GM10266 (cell line): ENCODE measurements at regions not wholly inside any gene's neighbourhood (a gene's known extent, or its start where the extent isn't known, plus 50 kb on each side); places are given as distances from the start of the nearest gene placed in this dataset.
"Not testable (repeated sequence)": the region's sequence is repeated elsewhere in the genome, so short reads cannot be mapped to it uniquely, and the experiment has no call there.

Experiments
- DNase-seq: peaks from one replicate; pipeline ENCODE4 v3.0.0; 2012; ENCODE audit errors: extremely low spot score
- TF ChIP-seq, protein P1 (sequence below): IDR thresholded peaks from 2 replicates; pipeline ENCODE4 v1.5.1; 2012; ENCODE audit warnings: mild to moderate bottlenecking, low read depth; ENCODE audit not compliant: control insufficient read depth, insufficient read depth; ENCODE audit errors: missing control alignments

DNA sequence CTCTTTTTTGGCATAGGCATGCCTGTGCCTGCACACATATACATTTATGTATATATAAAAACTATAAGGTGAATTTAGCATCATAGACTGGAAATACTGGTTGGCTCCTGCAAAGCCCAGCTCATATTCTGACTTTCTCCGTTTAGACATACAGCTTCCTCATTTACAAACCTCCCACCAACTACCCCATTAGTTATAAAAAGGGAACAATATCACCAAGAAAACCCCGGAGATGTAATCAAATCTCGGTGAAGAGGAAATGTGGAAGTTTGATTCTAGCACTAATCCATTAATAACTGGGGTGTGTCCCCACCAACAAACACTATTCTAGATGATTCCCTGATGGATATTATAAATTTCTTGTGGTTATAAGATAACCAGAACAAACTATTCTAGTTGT lies 517.7 kb upstream of the TBL1XR1 start:
- TF ChIP-seq, protein P1, sequence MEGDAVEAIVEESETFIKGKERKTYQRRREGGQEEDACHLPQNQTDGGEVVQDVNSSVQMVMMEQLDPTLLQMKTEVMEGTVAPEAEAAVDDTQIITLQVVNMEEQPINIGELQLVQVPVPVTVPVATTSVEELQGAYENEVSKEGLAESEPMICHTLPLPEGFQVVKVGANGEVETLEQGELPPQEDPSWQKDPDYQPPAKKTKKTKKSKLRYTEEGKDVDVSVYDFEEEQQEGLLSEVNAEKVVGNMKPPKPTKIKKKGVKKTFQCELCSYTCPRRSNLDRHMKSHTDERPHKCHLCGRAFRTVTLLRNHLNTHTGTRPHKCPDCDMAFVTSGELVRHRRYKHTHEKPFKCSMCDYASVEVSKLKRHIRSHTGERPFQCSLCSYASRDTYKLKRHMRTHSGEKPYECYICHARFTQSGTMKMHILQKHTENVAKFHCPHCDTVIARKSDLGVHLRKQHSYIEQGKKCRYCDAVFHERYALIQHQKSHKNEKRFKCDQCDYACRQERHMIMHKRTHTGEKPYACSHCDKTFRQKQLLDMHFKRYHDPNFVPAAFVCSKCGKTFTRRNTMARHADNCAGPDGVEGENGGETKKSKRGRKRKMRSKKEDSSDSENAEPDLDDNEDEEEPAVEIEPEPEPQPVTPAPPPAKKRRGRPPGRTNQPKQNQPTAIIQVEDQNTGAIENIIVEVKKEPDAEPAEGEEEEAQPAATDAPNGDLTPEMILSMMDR, result no peak
- DNase-seq, result no peak

DNA sequence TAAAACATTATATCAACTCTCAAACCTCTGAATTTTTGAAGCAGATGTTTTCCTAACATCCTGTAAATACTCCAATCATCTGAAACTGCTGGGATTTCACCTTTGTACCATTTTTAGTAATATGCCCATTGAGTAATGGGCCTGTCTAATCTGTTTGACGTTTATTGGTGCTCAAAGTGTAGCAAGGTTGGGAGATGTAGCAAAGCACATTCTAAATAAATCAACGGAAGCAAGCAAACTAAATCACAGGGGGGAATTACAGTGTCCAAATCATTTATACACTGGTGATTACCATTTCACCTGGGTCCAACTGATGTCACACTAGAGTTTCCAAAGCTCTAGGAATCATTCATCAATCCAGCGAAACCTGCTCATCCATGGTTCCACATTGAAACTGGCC lies 518.7 kb upstream of the TBL1XR1 start:
- no peak for DNase-seq
- TF ChIP-seq, protein P1, result no peak

DNA sequence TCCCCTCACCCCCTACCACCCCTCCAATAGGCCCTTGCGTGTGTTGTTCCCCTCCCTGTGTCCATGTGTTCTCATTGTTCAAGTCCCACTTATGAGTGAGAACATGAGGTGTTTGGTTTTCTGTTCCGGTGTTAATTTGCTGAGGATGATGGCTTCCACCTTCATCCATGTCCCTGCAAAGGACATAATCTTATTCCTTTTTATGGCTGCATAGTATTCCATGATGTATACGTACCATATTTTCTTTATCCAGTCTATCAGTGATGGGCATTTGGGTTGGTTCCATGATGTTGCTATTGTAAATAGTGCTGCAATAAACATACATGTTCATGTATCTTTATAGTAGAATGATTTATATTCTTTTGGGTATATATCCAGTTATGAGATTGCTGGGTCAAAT lies 523.6 kb upstream of the TBL1XR1 start:
- DNase-seq, result not testable (repeated sequence)

DNA sequence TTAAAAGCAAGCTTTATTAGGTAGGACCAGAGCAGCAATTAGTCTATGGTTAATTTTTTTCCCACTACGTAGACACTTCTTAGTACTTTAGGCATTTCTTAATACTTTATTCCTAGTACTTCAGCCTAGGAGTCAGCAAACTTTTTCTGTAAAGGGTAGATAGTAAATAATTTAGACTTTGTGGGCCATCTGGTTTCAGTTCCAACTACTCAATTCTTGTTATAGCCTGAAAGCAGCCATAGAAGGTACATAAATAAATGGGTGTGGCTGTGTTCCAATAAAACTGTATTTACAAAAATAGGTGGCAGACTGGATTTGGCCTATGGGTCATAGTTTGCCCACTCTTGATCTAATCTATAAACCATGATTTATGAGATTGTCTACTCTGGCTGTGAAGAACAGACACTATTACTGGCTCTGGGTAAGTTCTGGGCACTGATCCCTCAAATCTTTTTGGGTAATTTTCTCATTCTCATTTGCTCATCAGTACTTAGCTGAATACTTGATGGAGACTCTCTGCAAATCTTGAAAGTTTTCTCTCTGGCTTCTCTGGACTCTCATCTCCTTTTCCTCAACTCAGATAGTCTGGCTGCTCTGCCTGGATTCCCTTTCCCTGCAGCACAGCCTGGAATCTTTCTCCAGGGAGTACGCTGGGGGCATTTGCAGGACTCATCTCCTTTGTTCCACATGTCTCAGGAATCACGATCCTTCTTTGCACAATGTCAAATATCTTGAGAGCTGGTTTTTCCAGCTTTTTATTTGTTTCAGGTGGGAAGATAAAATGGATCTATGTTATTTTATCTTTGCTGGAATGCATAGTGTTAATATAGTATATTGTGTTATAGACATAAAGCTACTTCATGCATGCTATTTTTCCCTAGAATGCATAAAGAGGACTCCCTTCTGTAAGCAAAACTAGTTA lies 524.8 kb upstream of the TBL1XR1 start:
- DNase-seq, result no peak
- TF ChIP-seq, protein P1, result no peak

DNA sequence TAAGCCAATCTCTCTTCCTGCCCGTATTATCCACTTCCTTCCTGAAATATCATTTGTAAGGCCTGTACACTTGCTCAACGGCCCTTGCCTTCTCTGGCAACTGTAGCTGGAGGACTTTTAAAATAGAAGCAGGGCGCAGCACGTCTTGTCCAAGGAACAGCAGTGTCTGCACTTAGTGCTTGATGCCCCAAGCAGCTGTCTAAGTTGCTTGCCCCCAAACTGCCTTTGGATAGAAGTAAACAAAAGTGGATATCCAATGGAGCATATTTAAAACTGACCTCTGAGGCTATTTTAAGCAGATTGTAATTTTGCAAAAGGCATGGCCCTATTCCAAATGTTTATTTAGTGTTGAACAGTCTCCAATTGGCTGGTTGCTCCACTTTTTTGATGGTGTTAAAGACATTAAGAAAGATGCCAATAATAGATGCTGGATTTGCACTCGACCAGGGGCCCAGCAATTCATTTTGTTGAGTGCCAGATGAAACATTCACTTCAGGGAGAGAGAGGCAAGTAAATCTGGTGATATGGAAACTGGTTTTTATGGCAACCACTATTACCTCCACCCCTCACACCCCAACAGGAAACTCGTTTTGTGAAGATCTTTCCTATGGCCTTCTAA lies 526.8 kb upstream of the TBL1XR1 start:
- DNase-seq, result no peak
- TF ChIP-seq, protein P1, result no peak

DNA sequence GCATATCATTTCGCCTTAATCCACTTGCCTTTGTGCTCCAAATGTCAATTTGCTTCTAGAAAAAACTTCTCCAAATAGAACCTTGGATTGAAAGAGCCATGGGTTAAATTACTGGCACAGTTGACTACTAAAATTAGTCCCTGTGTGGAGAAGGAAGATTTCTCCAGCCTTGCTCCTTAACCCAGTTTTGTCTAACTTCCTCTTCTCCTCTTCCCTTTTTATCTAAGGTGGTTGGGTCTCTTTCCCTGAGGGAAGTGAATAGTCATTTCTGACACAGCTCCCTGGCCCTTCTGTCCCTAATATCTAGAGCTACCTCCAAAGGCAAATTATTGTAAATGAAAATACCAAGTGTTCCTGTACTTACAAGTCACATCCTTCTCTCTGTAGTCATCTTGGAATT lies 527.9 kb upstream of the TBL1XR1 start:
- TF ChIP-seq, protein P1, result no peak
- DNase-seq, result no peak

DNA sequence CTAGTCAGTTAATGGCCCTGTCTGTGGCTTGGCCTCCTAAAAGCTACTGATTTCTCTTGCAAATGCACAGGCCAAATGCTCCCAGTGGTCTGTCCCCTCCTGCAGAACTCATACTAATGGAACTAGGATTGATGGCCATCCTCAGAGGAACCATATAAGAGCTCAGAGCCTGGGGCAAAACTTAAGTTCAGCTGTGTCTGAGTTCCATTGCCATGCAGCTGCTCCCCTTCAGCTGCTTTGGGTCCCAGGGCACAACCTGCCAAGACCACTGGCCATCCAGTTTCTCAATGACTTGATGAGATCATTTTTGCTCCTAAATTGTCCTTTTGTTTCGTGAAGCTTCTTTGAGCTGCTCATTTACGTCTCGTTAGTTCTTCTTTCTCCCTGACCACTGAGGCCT lies 529.5 kb upstream of the TBL1XR1 start:
- TF ChIP-seq, protein P1, result no peak
- DNase-seq, result no peak
